ENCODE measurements at regions not wholly inside any gene's neighbourhood (a gene's known extent, or its start where the extent isn't known, plus 50 kb on each side); places are given as distances from the start of the nearest gene placed in this dataset.

GRCh38 chr5:145316282-145316681, 518.9 kb downstream of the PRELID2 start:
- TF ChIP-seq, protein P1, sequence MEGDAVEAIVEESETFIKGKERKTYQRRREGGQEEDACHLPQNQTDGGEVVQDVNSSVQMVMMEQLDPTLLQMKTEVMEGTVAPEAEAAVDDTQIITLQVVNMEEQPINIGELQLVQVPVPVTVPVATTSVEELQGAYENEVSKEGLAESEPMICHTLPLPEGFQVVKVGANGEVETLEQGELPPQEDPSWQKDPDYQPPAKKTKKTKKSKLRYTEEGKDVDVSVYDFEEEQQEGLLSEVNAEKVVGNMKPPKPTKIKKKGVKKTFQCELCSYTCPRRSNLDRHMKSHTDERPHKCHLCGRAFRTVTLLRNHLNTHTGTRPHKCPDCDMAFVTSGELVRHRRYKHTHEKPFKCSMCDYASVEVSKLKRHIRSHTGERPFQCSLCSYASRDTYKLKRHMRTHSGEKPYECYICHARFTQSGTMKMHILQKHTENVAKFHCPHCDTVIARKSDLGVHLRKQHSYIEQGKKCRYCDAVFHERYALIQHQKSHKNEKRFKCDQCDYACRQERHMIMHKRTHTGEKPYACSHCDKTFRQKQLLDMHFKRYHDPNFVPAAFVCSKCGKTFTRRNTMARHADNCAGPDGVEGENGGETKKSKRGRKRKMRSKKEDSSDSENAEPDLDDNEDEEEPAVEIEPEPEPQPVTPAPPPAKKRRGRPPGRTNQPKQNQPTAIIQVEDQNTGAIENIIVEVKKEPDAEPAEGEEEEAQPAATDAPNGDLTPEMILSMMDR (IDR thresholded peaks at IDR 0.05): no peak
- TF ChIP-seq POLR2A (IDR thresholded peaks at IDR 0.05): no peak
